ENCODE measurements at regions not wholly inside any gene's neighbourhood (a gene's known extent, or its start where the extent isn't known, plus 50 kb on each side); places are given as distances from the start of the nearest gene placed in this dataset.

DNA sequence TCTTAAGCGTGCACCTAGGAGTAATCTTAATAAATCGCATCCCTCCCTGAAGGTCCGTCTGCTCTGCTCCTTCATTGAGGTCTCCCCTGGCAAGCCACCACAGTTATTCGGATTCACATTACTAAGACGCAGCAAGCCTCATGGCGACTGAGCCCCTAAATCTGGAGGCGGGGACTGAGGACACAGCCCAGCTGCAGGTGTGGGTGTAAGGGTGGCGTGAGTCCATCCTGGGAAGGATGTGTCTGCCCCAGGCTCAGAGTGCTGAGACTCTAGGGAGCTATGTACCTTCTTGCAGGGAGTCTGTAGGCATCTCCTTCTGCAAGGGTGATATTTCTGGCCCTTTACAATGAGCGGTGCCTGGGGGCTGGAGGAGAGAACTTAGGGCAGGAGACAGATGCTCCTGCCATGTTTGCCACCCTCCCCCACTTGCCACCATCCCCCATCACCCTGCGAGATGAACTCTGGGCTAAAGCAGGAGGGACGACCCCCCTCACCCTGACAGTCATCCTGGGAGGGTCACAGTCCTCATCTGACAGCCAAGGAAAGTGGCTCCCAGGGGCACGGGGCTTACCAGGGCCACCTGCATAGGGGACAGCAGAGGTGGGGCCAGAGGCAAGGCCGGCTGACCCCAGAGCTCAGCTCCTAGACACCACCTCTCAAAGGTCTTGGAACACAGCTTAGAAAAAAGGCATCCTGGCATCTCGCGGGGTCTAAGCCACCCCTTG lies 76.4 kb upstream of the FCN1 start:
- TF ChIP-seq, protein P1, sequence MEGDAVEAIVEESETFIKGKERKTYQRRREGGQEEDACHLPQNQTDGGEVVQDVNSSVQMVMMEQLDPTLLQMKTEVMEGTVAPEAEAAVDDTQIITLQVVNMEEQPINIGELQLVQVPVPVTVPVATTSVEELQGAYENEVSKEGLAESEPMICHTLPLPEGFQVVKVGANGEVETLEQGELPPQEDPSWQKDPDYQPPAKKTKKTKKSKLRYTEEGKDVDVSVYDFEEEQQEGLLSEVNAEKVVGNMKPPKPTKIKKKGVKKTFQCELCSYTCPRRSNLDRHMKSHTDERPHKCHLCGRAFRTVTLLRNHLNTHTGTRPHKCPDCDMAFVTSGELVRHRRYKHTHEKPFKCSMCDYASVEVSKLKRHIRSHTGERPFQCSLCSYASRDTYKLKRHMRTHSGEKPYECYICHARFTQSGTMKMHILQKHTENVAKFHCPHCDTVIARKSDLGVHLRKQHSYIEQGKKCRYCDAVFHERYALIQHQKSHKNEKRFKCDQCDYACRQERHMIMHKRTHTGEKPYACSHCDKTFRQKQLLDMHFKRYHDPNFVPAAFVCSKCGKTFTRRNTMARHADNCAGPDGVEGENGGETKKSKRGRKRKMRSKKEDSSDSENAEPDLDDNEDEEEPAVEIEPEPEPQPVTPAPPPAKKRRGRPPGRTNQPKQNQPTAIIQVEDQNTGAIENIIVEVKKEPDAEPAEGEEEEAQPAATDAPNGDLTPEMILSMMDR (IDR thresholded peaks at IDR 0.05; ENCODE audit: low read depth, low read length), result no peak
- TF ChIP-seq EZH2phosphoT487 (IDR thresholded peaks at IDR 0.05; ENCODE audit: low read depth), result no peak

Measured in OCI-LY3 (cell line).